Erythroblast (primary cell): ENCODE measurements at regions not wholly inside any gene's neighbourhood (a gene's known extent, or its start where the extent isn't known, plus 50 kb on each side); places are given as distances from the start of the nearest gene placed in this dataset.

Experiments
- GATA1 ChIP-seq: IDR thresholded peaks from 2 replicates; pipeline ENCODE4 v1.6.1; 2011; ENCODE audit warnings: low read depth, mild to moderate bottlenecking, control low read depth, low read length, moderate library complexity
- POLR2A ChIP-seq: IDR thresholded peaks from 2 replicates; pipeline ENCODE4 v1.6.1; 2011; ENCODE audit warnings: mild to moderate bottlenecking, low read length

DNA sequence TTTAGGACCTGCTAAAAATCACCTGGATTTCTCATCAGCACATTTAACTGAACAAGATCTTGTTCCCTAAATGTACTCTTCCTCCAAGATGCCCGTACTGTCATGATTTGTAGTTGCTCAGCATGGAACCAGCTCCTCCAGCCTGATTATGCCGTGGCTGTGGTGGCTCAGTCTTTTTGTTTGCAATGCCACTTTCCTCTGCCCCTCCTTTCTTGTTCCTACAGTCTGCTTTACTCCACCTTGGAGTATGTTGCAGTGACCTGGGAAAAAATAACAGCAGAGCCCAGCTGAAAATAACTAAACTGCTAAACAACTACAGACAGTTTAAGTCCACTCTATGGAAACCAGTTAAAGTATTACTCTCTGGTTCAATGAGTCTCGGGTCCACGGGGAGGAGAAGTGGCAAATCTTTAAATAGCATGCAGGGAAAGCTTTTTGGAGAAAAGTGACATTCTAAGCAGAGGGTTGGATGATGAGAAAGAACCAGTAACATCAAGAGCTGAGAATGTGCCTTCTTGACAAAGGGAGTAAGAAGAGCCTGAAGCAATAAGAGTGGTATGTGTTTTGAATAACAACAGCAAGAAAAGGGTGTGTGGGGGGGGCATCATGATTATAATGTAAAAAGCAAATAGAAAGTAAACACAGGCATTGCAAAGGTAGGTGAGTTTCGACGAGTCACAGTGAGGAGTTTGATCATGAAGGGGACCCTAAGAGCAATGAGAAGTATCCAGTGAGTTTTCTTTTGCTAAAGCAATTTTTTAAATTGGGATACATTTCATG lies 225.7 kb downstream of the TMX3 start:
- TF ChIP-seq POLR2A (no peak), GATA1 (no peak)
